H1 (cell line): ENCODE measurements at regions not wholly inside any gene's neighbourhood (a gene's known extent, or its start where the extent isn't known, plus 50 kb on each side); places are given as distances from the start of the nearest gene placed in this dataset.

Experiments
- CTCF ChIA-PET: fragments of 300-600 bp; sonication (Branson Sonifier 250); formaldehyde crosslinking; loops from one replicate; lab custom pipeline; 2021; ENCODE audit not compliant: partially characterized antibody; lab: Charles Lee
- POLR2A ChIA-PET: fragments of 300-600 bp; sonication (Branson Sonifier 250); formaldehyde crosslinking; loops from one replicate; lab custom pipeline; 2021; ENCODE audit warnings: inconsistent platforms; ENCODE audit not compliant: partially characterized antibody; lab: Charles Lee
- DNase-seq, 2 experiments: peaks; one replicate each; pipeline versions ENCODE4 v3.0.0 to v3.0.0-alpha.2; 2010 to 2022; ENCODE audit warnings: low spot score in 2 of 2, low read depth in 1 of 2, mixed read lengths in 1 of 2
- FAIRE-seq: peaks from 2 replicates; lab custom pipeline; 2011; peaks lifted over from hg19 to GRCh38; lab: Jason Lieb, UNC
- H2AFZ ChIP-seq: 2 replicates; pipeline ENCODE4 v1.8.1; 2012; ENCODE audit warnings: low read length, inconsistent platforms
- H2AK5ac ChIP-seq: 2 replicates; pipeline ENCODE4 v1.6.1; 2013; ENCODE audit warnings: low read depth, low read length
- H2BK120ac ChIP-seq: replicated peaks from 2 replicates; pipeline ENCODE3; 2013; ENCODE audit warnings: low read depth, low read length, inconsistent platforms
- H2BK12ac ChIP-seq: 2 replicates; pipeline ENCODE4 v1.6.1; 2013; ENCODE audit warnings: low read depth, low read length
- H2BK15ac ChIP-seq: 2 replicates; pipeline ENCODE4 v1.6.1; 2013; ENCODE audit warnings: low read length
- H2BK20ac ChIP-seq: 2 replicates; pipeline ENCODE4 v1.6.1; 2013; ENCODE audit warnings: low read length
- H2BK5ac ChIP-seq: 2 replicates; pipeline ENCODE4 v1.6.1; 2013; ENCODE audit warnings: low read depth, low read length
- H3K14ac ChIP-seq: 2 replicates; pipeline ENCODE4 v1.6.1; 2013; ENCODE audit warnings: inconsistent platforms; ENCODE audit not compliant: insufficient read length
- H3K18ac ChIP-seq: 2 replicates; pipeline ENCODE4 v1.6.1; 2013; ENCODE audit warnings: low read length; ENCODE audit errors: extremely low read depth
- H3K23ac ChIP-seq: 2 replicates; pipeline ENCODE4 v1.6.1; 2013; ENCODE audit warnings: inconsistent platforms; ENCODE audit not compliant: insufficient read length
- H3K23me2 ChIP-seq: 2 replicates; pipeline ENCODE4 v1.6.1; 2013; ENCODE audit warnings: low read depth, low read length
- H3K27ac ChIP-seq: 2 replicates; pipeline ENCODE4 v1.6.1; 2011; ENCODE audit warnings: low read depth, low read length, inconsistent platforms
- H3K27me3 ChIP-seq, 4 experiments: replicated peaks in 1 of 4; 1 replicate in 1 of 4; 2 replicates in 3 of 4; pipeline versions ENCODE4 v1.6.1 to v1.8.1; 2011 to 2013; ENCODE audit warnings: low read length in 3 of 4, mild to moderate bottlenecking in 3 of 4, inconsistent platforms in 2 of 4, mixed read lengths in 2 of 4, moderate library complexity in 1 of 4; ENCODE audit not compliant: control insufficient read depth in 3 of 4, insufficient read depth in 3 of 4; ENCODE audit errors: extremely low read depth in 1 of 4
- H3K36me3 ChIP-seq, 4 experiments: 2 replicates each; pipeline versions ENCODE4 v1.6.1 to v1.8.1; 2011 to 2013; ENCODE audit warnings: mild to moderate bottlenecking in 4 of 4, low read length in 3 of 4, moderate library complexity in 2 of 4, control low read depth in 1 of 4, inconsistent platforms in 1 of 4; ENCODE audit not compliant: insufficient read depth in 4 of 4, control insufficient read depth in 2 of 4
- H3K4ac ChIP-seq: replicated peaks from 2 replicates; pipeline ENCODE3; 2013; ENCODE audit warnings: low read length, low read depth, mixed read lengths, inconsistent platforms; ENCODE audit not compliant: insufficient read length
- H3K4me1 ChIP-seq, 4 experiments: replicated peaks in 1 of 4; 1 replicate in 1 of 4; 2 replicates in 3 of 4; pipeline versions ENCODE4 v1.6.1 to v1.8.1; 2011 to 2013; ENCODE audit warnings: low read length in 3 of 4, inconsistent platforms in 2 of 4, mixed read lengths in 1 of 4; ENCODE audit not compliant: insufficient read depth in 4 of 4, control insufficient read depth in 3 of 4
- H3K4me2 ChIP-seq, 2 experiments: 2 replicates each; pipeline versions ENCODE4 v1.6.1 to v1.8.1; 2011 to 2013; ENCODE audit warnings: low read depth in 2 of 2, low read length in 2 of 2, control low read depth in 1 of 2, inconsistent platforms in 1 of 2, mild to moderate bottlenecking in 1 of 2; ENCODE audit not compliant: insufficient read depth in 1 of 2
- H3K4me3 ChIP-seq, 4 experiments: fragments of 200-600, 300-600 bp in 1 of 4; sonication (generic), shearing (Covaris generic), sonication (Bioruptor Twin) in 1 of 4; 2 replicates each; pipeline versions ENCODE4 v1.5.1 to v1.8.1; 2011 to 2016; ENCODE audit warnings: low read length in 4 of 4, low read depth in 3 of 4, control low read depth in 2 of 4, inconsistent platforms in 2 of 4, mild to moderate bottlenecking in 2 of 4, mixed read lengths in 1 of 4, moderate library complexity in 1 of 4; ENCODE audit not compliant: insufficient read depth in 2 of 4; ENCODE audit errors: extremely low read depth in 1 of 4
- H3K56ac ChIP-seq: replicated peaks from 2 replicates; pipeline ENCODE3; 2013; ENCODE audit warnings: low read depth, mild to moderate bottlenecking, mixed read lengths, low read length, inconsistent platforms; ENCODE audit not compliant: insufficient read length
- H3K79me1 ChIP-seq: 2 replicates; pipeline ENCODE4 v1.6.1; 2013; ENCODE audit warnings: low read depth, low read length, control low read depth
- H3K79me2 ChIP-seq, 2 experiments: 2 replicates each; pipeline versions ENCODE4 v1.6.1 to v1.8.1; 2012 to 2013; ENCODE audit warnings: low read length in 2 of 2, mild to moderate bottlenecking in 2 of 2, inconsistent platforms in 1 of 2; ENCODE audit not compliant: insufficient read depth in 2 of 2, control insufficient read depth in 1 of 2
- H3K9ac ChIP-seq, 4 experiments: replicated peaks in 1 of 4; 1 replicate in 1 of 4; 2 replicates in 3 of 4; pipeline versions ENCODE4 v1.6.1 to v1.8.1; 2011 to 2013; ENCODE audit warnings: low read depth in 3 of 4, low read length in 3 of 4, control low read depth in 2 of 4, mild to moderate bottlenecking in 2 of 4, moderate library complexity in 2 of 4, inconsistent platforms in 1 of 4; ENCODE audit errors: extremely low read depth in 1 of 4
- H3K9me3 ChIP-seq, 2 experiments: 2 replicates each; pipeline versions ENCODE4 v1.6.1 to v1.8.1; 2012 to 2013; ENCODE audit warnings: mild to moderate bottlenecking in 2 of 2, moderate library complexity in 2 of 2, control low read depth in 1 of 2, inconsistent platforms in 1 of 2, low read depth in 1 of 2, low read length in 1 of 2, mixed read lengths in 1 of 2; ENCODE audit not compliant: insufficient read depth in 2 of 2
- H4K20me1 ChIP-seq, 2 experiments: replicated peaks in 1 of 2; 2 replicates each; pipeline versions ENCODE3 to v1.8.1; 2011 to 2013; ENCODE audit warnings: inconsistent platforms in 2 of 2, low read length in 2 of 2, mild to moderate bottlenecking in 1 of 2; ENCODE audit not compliant: insufficient read depth in 2 of 2, control insufficient read depth in 1 of 2
- H4K5ac ChIP-seq: 2 replicates; pipeline ENCODE4 v1.6.1; 2013; ENCODE audit warnings: low read length, low read depth, mixed read lengths, inconsistent platforms; ENCODE audit not compliant: insufficient read length
- H4K8ac ChIP-seq: 2 replicates; pipeline ENCODE4 v1.8.0; 2013; ENCODE audit warnings: mild to moderate bottlenecking, moderate library complexity, low read length, inconsistent platforms; ENCODE audit not compliant: insufficient read depth; ENCODE audit errors: extremely low read depth
- H4K91ac ChIP-seq: replicated peaks from 2 replicates; pipeline ENCODE3; 2013; ENCODE audit warnings: low read length, mixed read lengths, inconsistent platforms; ENCODE audit not compliant: insufficient read length
- ASH2L ChIP-seq: fragments of 200-600, 300-600 bp; sonication (generic); IDR thresholded peaks from one replicate; pipeline ENCODE4 v1.7.1; 2017; ENCODE audit warnings: low read length
- HDAC2 ChIP-seq, 2 experiments: fragments of 300-600 bp in 1 of 2; sonication (generic) in 1 of 2; IDR thresholded peaks; 2 replicates each; pipeline ENCODE4 v1.6.1; 2011 to 2012; ENCODE audit warnings: low read depth in 2 of 2, low read length in 2 of 2, mild to moderate bottlenecking in 2 of 2, moderate library complexity in 2 of 2, borderline replicate concordance in 1 of 2, inconsistent platforms in 1 of 2
- NANOG ChIP-seq: IDR thresholded peaks from 2 replicates; pipeline ENCODE4 v1.6.1; 2011; ENCODE audit warnings: low read length, low read depth, mild to moderate bottlenecking, inconsistent platforms; ENCODE audit not compliant: insufficient read depth, poor library complexity, severe bottlenecking
- POU5F1 ChIP-seq: IDR thresholded peaks from 2 replicates; pipeline ENCODE4 v1.6.1; 2011; ENCODE audit warnings: low read depth, mild to moderate bottlenecking, low read length, moderate library complexity
- WGBS, 2 experiments: shearing (Covaris generic) in 1 of 2; methylation state at CpG; one replicate each; pipeline versions ENCODE4 v1.1.6 to v1.1.7; 2013 to 2015; ENCODE audit warnings: low lambda C conversion rate in 2 of 2, mixed read lengths in 2 of 2, inconsistent platforms in 1 of 2, low coverage in 1 of 2, missing lambda C conversion rate in 1 of 2; ENCODE audit not compliant: insufficient replicate concordance in 2 of 2, insufficient coverage in 1 of 2, insufficient read length in 1 of 2; ENCODE audit errors: extremely low coverage in 1 of 2, missing lambda C conversion rate in 1 of 2; 5-methylcytosine and 5-hydroxymethylcytosine counted together

- ChIA-PET POLR2A (no interaction called here), CTCF (no interaction called here)
- Histone ChIP-seq H3K23me2 (no peaks in the 10 kb centered on the region; the same call in 1 of the 2 replicates), H3K9me3 (no peaks in the 10 kb centered on the region), H3K27me3 (no peaks in the 10 kb centered on the region), H3K4me3 (no peak overlapping the region), H3K27ac (no peak overlapping the region), H3K79me2 (no peaks in the 10 kb centered on the region), H3K79me1 (no peaks in the 10 kb centered on the region; the same call in 1 of the 2 replicates), H2BK20ac (no peak overlapping the region), H2BK5ac (no peak overlapping the region), H2BK15ac (no peak overlapping the region), H3K4ac (no peak overlapping the region), H2BK120ac (no peak overlapping the region), H3K56ac (no peak overlapping the region), H4K91ac (no peak overlapping the region), H3K4me2 (no peak overlapping the region), H3K4me1 (no peaks in the 10 kb centered on the region), H2BK12ac (no peak overlapping the region), H2AFZ (no peak overlapping the region), H3K23ac (no peak overlapping the region), H3K36me3 (no peaks in the 10 kb centered on the region), H3K14ac (no peak overlapping the region), H3K18ac (no peak overlapping the region), H4K20me1 (no peaks in the 10 kb centered on the region), H4K5ac (no peak overlapping the region), H4K8ac (no peak overlapping the region), H3K9ac (no peak overlapping the region), H2AK5ac (no peak overlapping the region)
- 92% methylated on average over 4 of the region's 4 CpGs; no CpG with 5 or more reads in 1 of the 2 experiments for WGBS, 2 experiments
- TF ChIP-seq NANOG (no peak), POU5F1 (no peak), ASH2L (no peak), HDAC2 (IDR thresholded peaks at IDR 0.05; ENCODE audit: borderline replicate concordance in 1 of 2, low read depth in 2 of 2, low read length in 2 of 2) (no peak)
- FAIRE-seq (no peak), DNase-seq (no peak)
Observed at GRCh38 chr6:8352966-8353340, 82.4 kb downstream of the SLC35B3 start.
